ENCODE measurements at regions not wholly inside any gene's neighbourhood (a gene's known extent, or its start where the extent isn't known, plus 50 kb on each side); places are given as distances from the start of the nearest gene placed in this dataset.
A peak's percentile ranks its signal among the peaks of the same experiment; 100 is the strongest.

DNA sequence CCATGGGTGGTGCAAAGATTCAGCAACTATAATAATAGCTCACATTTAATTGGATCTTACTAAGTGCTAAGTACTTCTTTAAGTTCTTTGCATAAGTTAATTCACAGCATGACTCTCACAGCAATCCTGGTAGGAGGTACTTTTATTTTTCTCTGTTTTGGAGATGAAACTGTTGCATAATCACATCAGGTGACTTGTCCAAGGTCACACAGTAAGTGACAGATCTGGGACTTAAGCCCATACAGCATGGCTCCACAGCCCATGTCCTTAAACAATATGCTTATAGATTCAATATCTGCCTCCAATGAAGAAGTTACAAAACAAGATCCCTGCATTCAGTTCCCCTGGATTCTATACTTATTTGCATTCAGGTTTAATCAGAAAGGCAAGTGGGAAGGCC lies 171.8 kb downstream of the CNTN3 start:
- Histone ChIP-seq H3K27me3 (ENCODE audit: control insufficient read depth, insufficient read depth, low read length) (no peaks in the 10 kb centered on the region), H3K36me3 (ENCODE audit: control insufficient read depth, insufficient read depth, low read length) (no peaks in the 10 kb centered on the region), H3K9me3 (ENCODE audit: control insufficient read depth, insufficient read depth, low read length) (no peaks in the 10 kb centered on the region), H3K27ac (ENCODE audit: low read depth, low read length) (no peak overlapping the region), H3K4me3 (ENCODE audit: low read depth, low read length) (no peak overlapping the region), H3K4me1 (ENCODE audit: control insufficient read depth, insufficient read depth, low read length) (no peaks in the 10 kb centered on the region)
- no peak for DNase-seq (ENCODE audit: low read depth in 4 of 6, low spot score in 6 of 6)

DNA sequence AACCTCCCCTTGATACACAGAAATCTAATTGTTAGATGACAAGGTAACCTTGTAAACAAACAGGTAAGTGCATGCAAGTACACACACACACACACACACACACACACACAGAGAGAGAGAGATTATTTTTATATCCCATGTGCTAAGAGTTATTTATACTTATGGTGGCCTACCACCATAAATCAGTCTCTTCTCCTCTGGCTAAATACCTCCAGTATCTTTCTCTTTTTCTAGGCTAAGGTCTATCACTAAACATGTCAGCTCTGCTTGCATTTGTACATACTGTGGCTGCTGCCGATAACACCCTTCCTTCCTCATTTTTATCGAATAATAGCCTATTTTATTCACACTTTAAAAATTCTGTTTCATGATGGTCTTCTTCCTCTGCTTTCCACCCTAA lies 172.4 kb downstream of the CNTN3 start:
- Histone ChIP-seq H3K9me3 (ENCODE audit: control insufficient read depth, insufficient read depth, low read length) (no peaks in the 10 kb centered on the region), H3K27ac (ENCODE audit: low read depth, low read length) (no peak overlapping the region), H3K4me3 (ENCODE audit: low read depth, low read length) (no peak overlapping the region), H3K36me3 (ENCODE audit: control insufficient read depth, insufficient read depth, low read length) (no peaks in the 10 kb centered on the region), H3K4me1 (ENCODE audit: control insufficient read depth, insufficient read depth, low read length) (no peaks in the 10 kb centered on the region), H3K27me3 (ENCODE audit: control insufficient read depth, insufficient read depth, low read length) (no peaks in the 10 kb centered on the region)
- WGBS (ENCODE audit: insufficient coverage) = 100% methylated on average over 2 of the region's 2 CpGs
- DNase-seq (ENCODE audit: low read depth in 4 of 6, low spot score in 6 of 6) = peak in 1 of 6 donors; percentile 11

- H3K27me3 ChIP-seq (ENCODE audit: control insufficient read depth, insufficient read depth, low read length) = no peaks in the 10 kb centered on the region
- no peaks in the 10 kb centered on the region for H3K4me1 ChIP-seq (ENCODE audit: control insufficient read depth, insufficient read depth, low read length)
- DNase-seq (ENCODE audit: low read depth in 4 of 6, low spot score in 6 of 6) = no peak
- H3K9me3 ChIP-seq (ENCODE audit: control insufficient read depth, insufficient read depth, low read length) = no peaks in the 10 kb centered on the region
- no peaks in the 10 kb centered on the region for H3K36me3 ChIP-seq (ENCODE audit: control insufficient read depth, insufficient read depth, low read length)
- WGBS (ENCODE audit: insufficient coverage) = 95% methylated on average over 3 of the region's 4 CpGs
- H3K27ac ChIP-seq (ENCODE audit: low read depth, low read length) = no peak overlapping the region
- no peak overlapping the region for H3K4me3 ChIP-seq (ENCODE audit: low read depth, low read length)
Observed at GRCh38 chr3:74436184-74436583, 178.3 kb downstream of the CNTN3 start.

DNA sequence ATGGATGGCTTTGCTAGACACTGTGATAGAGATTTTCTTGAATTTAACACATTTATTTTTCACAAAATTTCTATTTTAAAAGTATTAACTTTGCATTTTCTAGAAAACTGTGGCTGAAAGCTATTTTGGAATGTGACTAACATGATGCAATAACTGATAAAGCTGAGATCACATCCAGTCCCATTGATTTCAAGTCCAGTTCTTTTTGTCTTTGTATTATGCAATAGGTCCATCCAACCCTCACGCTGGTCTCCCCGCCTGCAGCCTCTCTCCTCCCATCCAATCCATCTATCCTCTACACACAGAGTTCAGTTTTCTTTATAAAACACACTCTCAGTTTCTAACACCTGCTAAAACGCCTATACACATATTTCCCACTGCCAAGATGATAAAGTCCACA lies 178.8 kb downstream of the CNTN3 start:
- no peaks in the 10 kb centered on the region for H3K4me1 ChIP-seq (ENCODE audit: control insufficient read depth, insufficient read depth, low read length)
- H3K36me3 ChIP-seq (ENCODE audit: control insufficient read depth, insufficient read depth, low read length) = no peaks in the 10 kb centered on the region
- DNase-seq (ENCODE audit: low read depth in 4 of 6, low spot score in 6 of 6) = no peak
- H3K27me3 ChIP-seq (ENCODE audit: control insufficient read depth, insufficient read depth, low read length) = no peaks in the 10 kb centered on the region
- no peak overlapping the region for H3K4me3 ChIP-seq (ENCODE audit: low read depth, low read length)
- H3K9me3 ChIP-seq (ENCODE audit: control insufficient read depth, insufficient read depth, low read length) = no peaks in the 10 kb centered on the region
- H3K27ac ChIP-seq (ENCODE audit: low read depth, low read length) = no peak overlapping the region
- WGBS (ENCODE audit: insufficient coverage) = 94% methylated on average over 2 of the region's 3 CpGs

GRCh38 chr3:74434406-74434805 lies 180.1 kb downstream of the CNTN3 start:
- no CpG with 5 or more reads among the region's 2 CpGs for WGBS (ENCODE audit: insufficient coverage)
- Histone ChIP-seq H3K36me3 (ENCODE audit: control insufficient read depth, insufficient read depth, low read length) (no peaks in the 10 kb centered on the region), H3K9me3 (ENCODE audit: control insufficient read depth, insufficient read depth, low read length) (no peaks in the 10 kb centered on the region), H3K27ac (ENCODE audit: low read depth, low read length) (no peak overlapping the region), H3K27me3 (ENCODE audit: control insufficient read depth, insufficient read depth, low read length) (no peaks in the 10 kb centered on the region), H3K4me1 (ENCODE audit: control insufficient read depth, insufficient read depth, low read length) (no peaks in the 10 kb centered on the region), H3K4me3 (ENCODE audit: low read depth, low read length) (no peak overlapping the region)
- DNase-seq (ENCODE audit: low read depth in 4 of 6, low spot score in 6 of 6) = no peak

GRCh38 chr3:74426571-74426970 lies 187.9 kb downstream of the CNTN3 start:
- Histone ChIP-seq H3K4me1 (ENCODE audit: control insufficient read depth, insufficient read depth, low read length) (no peaks in the 10 kb centered on the region), H3K36me3 (ENCODE audit: control insufficient read depth, insufficient read depth, low read length) (no peaks in the 10 kb centered on the region), H3K27me3 (ENCODE audit: control insufficient read depth, insufficient read depth, low read length) (no peaks in the 10 kb centered on the region), H3K4me3 (ENCODE audit: low read depth, low read length) (no peak overlapping the region), H3K9me3 (ENCODE audit: control insufficient read depth, insufficient read depth, low read length) (no peaks in the 10 kb centered on the region), H3K27ac (ENCODE audit: low read depth, low read length) (no peak overlapping the region)
- DNase-seq (ENCODE audit: low read depth in 4 of 6, low spot score in 6 of 6) = no peak
- WGBS (ENCODE audit: insufficient coverage) = no CpG with 5 or more reads among the region's 2 CpGs

GRCh38 chr3:74423867-74424266 lies 190.6 kb downstream of the CNTN3 start:
- DNase-seq (ENCODE audit: low read depth in 4 of 6, low spot score in 6 of 6) = no peak
- no peaks in the 10 kb centered on the region for H3K27me3 ChIP-seq (ENCODE audit: control insufficient read depth, insufficient read depth, low read length)
- no CpG with 5 or more reads among the region's 2 CpGs for WGBS (ENCODE audit: insufficient coverage)
- H3K4me1 ChIP-seq (ENCODE audit: control insufficient read depth, insufficient read depth, low read length) = no peaks in the 10 kb centered on the region
- H3K27ac ChIP-seq (ENCODE audit: low read depth, low read length) = no peak overlapping the region
- no peak overlapping the region for H3K4me3 ChIP-seq (ENCODE audit: low read depth, low read length)
- no peaks in the 10 kb centered on the region for H3K9me3 ChIP-seq (ENCODE audit: control insufficient read depth, insufficient read depth, low read length)
- no peaks in the 10 kb centered on the region for H3K36me3 ChIP-seq (ENCODE audit: control insufficient read depth, insufficient read depth, low read length)

DNA sequence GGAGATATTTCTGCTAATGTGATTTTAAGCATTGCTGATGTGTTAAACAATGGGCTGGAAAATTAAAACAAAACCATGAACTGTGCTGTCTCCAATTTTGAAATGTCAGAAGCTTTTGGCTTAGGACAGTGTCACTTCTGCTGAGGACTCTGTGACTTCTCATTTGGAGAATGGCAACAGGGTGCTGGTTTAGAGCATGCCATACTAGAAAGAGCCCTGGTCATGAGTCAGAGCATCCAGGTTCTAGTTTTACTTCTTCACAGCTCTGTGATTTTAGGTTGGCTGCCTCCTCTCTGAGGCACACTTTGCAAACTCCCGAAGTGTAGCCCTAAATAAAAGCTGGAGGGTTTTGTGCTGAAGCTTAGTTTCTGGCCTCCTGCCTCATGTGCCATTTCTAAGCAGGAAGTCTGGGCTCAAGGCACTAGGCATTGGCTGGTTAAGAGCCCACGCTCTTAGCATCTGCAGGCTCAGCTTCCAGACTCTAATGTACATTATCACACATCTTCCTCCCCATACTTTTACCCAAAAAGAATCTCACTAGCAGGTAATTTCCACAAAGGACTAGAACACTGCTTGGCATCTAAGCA lies 193.8 kb downstream of the CNTN3 start:
- 86% methylated on average over 1 of the region's 2 CpGs for WGBS (ENCODE audit: insufficient coverage)
- H3K9me3 ChIP-seq (ENCODE audit: control insufficient read depth, insufficient read depth, low read length) = no peaks in the 10 kb centered on the region
- H3K4me3 ChIP-seq (ENCODE audit: low read depth, low read length) = no peak overlapping the region
- H3K4me1 ChIP-seq (ENCODE audit: control insufficient read depth, insufficient read depth, low read length) = no peaks in the 10 kb centered on the region
- H3K27ac ChIP-seq (ENCODE audit: low read depth, low read length) = no peak overlapping the region
- DNase-seq (ENCODE audit: low read depth in 4 of 6, low spot score in 6 of 6) = peak in 1 of 6 donors; percentile 44
- H3K36me3 ChIP-seq (ENCODE audit: control insufficient read depth, insufficient read depth, low read length) = no peaks in the 10 kb centered on the region
- H3K27me3 ChIP-seq (ENCODE audit: control insufficient read depth, insufficient read depth, low read length) = no peaks in the 10 kb centered on the region

GRCh38 chr3:74415731-74416130 lies 198.7 kb downstream of the CNTN3 start:
- WGBS (ENCODE audit: insufficient coverage) = 97% methylated on average over 3 of the region's 3 CpGs

DNA sequence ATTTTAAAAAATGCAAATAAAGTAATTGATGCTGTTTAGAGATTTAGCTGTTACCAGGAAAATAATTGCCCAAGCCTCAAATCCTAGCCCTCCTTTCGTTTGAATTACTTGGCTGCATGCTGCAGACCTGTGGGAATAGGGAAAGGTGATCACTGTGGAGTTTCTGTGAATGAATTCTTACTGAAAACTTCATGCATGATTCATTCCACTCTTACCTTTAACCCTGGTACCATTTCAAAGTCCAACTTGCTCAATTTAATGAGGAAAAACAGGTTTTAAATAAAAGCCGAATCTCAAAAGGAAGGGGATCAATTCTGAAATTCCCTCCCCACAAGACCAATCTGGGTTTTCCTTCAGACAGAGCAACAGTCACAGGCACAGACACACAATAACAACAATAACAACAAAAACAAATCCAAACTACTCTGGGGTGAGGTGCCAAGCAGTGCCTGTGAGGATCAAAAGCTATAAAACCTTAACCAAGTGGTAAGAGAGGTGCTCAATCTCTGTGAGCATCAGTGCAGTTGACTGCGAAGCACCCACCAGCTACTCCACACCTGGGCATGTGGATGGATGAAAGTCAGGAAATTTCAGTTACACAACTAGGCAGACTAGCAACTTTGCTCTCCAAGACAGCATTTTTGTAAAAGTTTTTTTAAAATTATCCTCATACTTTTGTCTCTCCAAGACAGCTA lies 200.8 kb downstream of the CNTN3 start:
- Histone ChIP-seq H3K9me3 (ENCODE audit: control insufficient read depth, insufficient read depth, low read length) (no peaks in the 10 kb centered on the region), H3K27ac (ENCODE audit: low read depth, low read length) (no peak overlapping the region), H3K4me1 (ENCODE audit: control insufficient read depth, insufficient read depth, low read length) (no peaks in the 10 kb centered on the region), H3K36me3 (ENCODE audit: control insufficient read depth, insufficient read depth, low read length) (no peaks in the 10 kb centered on the region), H3K27me3 (ENCODE audit: control insufficient read depth, insufficient read depth, low read length) (no peaks in the 10 kb centered on the region), H3K4me3 (ENCODE audit: low read depth, low read length) (no peak overlapping the region)
- no peak for DNase-seq (ENCODE audit: low read depth in 4 of 6, low spot score in 6 of 6)
- WGBS (ENCODE audit: insufficient coverage) = 57% methylated on average over 1 of the region's 3 CpGs

More at GRCh38 chr3:74415731-74416130, 198.7 kb downstream of the CNTN3 start:
- Histone ChIP-seq H3K9me3 (ENCODE audit: control insufficient read depth, insufficient read depth, low read length) (no peaks in the 10 kb centered on the region), H3K4me1 (ENCODE audit: control insufficient read depth, insufficient read depth, low read length) (no peaks in the 10 kb centered on the region), H3K27me3 (ENCODE audit: control insufficient read depth, insufficient read depth, low read length) (no peaks in the 10 kb centered on the region), H3K4me3 (ENCODE audit: low read depth, low read length) (no peak overlapping the region), H3K36me3 (ENCODE audit: control insufficient read depth, insufficient read depth, low read length) (no peaks in the 10 kb centered on the region), H3K27ac (ENCODE audit: low read depth, low read length) (no peak overlapping the region)
- no peak for DNase-seq (ENCODE audit: low read depth in 4 of 6, low spot score in 6 of 6)

All from spinal cord (tissue), 9 donors.